Neural progenitor cell (in vitro differentiated cells): ENCODE measurements at regions not wholly inside any gene's neighbourhood (a gene's known extent, or its start where the extent isn't known, plus 50 kb on each side); places are given as distances from the start of the nearest gene placed in this dataset.

Experiments
- EZH2 ChIP-seq: fragments of 200-600 bp; sonication (generic); IDR thresholded peaks from 2 replicates; pipeline ENCODE4 v1.6.1; 2017; ENCODE audit warnings: antibody characterized with exemption, mild to moderate bottlenecking, moderate library complexity
- EZH2phosphoT487 ChIP-seq: fragments of 200-600 bp; sonication (generic); IDR thresholded peaks from 2 replicates; pipeline ENCODE4 v1.6.1; 2017; ENCODE audit warnings: antibody characterized with exemption
- TF ChIP-seq, protein P1 (sequence below): fragments of 200-600 bp; sonication (generic); IDR thresholded peaks from 2 replicates; pipeline ENCODE4 v1.5.1; 2017; ENCODE audit warnings: antibody characterized with exemption, mild to moderate bottlenecking

DNA sequence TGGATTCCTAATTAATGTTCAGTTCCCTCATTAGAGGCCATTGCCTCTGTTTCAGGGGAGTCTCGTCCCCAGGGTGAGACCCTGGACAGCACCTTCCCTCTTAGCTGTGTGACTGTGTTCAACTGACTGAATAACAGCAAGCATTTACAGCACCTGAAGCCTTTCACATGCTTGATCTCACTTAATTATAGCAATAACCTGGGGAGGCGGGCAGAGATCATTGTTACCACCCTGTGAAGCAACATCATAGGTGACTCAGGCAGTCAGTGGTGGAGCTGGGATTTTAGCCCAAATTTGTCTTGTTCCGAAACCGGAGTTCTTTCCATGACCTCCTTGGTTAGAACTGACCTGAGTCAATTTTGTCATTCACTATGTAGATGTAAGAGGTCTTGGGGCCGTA, 105.2 kb upstream of the RAD23B start:
- TF ChIP-seq, protein P1, sequence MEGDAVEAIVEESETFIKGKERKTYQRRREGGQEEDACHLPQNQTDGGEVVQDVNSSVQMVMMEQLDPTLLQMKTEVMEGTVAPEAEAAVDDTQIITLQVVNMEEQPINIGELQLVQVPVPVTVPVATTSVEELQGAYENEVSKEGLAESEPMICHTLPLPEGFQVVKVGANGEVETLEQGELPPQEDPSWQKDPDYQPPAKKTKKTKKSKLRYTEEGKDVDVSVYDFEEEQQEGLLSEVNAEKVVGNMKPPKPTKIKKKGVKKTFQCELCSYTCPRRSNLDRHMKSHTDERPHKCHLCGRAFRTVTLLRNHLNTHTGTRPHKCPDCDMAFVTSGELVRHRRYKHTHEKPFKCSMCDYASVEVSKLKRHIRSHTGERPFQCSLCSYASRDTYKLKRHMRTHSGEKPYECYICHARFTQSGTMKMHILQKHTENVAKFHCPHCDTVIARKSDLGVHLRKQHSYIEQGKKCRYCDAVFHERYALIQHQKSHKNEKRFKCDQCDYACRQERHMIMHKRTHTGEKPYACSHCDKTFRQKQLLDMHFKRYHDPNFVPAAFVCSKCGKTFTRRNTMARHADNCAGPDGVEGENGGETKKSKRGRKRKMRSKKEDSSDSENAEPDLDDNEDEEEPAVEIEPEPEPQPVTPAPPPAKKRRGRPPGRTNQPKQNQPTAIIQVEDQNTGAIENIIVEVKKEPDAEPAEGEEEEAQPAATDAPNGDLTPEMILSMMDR = no peak
- no peak for TF ChIP-seq EZH2
- TF ChIP-seq EZH2phosphoT487 = no peak
